ENCODE measurements at regions not wholly inside any gene's neighbourhood (a gene's known extent, or its start where the extent isn't known, plus 50 kb on each side); places are given as distances from the start of the nearest gene placed in this dataset.

GRCh38 chr1:73784026-73784425 is 413.9 kb downstream of the LRRIQ3 start:
- DNase-seq (ENCODE audit: low spot score) (no peak), ATAC-seq (ENCODE audit: insufficient number of reproducible peaks, low FRiP score, low read depth) (no peak)
- TF ChIP-seq CTCF (IDR thresholded peaks at IDR 0.05) = no peak
- Histone ChIP-seq H3K36me3 (no peaks in the 10 kb centered on the region), H3K4me3 (no peak overlapping the region), H3K27me3 (replicated peaks; ENCODE audit: insufficient read depth) (no peaks in the 10 kb centered on the region), H3K27ac (no peak overlapping the region), H3K4me1 (ENCODE audit: control insufficient read depth in 1 of 2, low read depth in 2 of 2) (no peaks in the 10 kb centered on the region), H3K9me3 (no peaks in the 10 kb centered on the region)

GRCh38 chr1:73783352-73783751 is 414.6 kb downstream of the LRRIQ3 start:
- Histone ChIP-seq H3K4me1 (ENCODE audit: control insufficient read depth in 1 of 2, low read depth in 2 of 2) (no peaks in the 10 kb centered on the region), H3K27ac (no peak overlapping the region), H3K9me3 (no peaks in the 10 kb centered on the region), H3K27me3 (replicated peaks; ENCODE audit: insufficient read depth) (no peaks in the 10 kb centered on the region), H3K36me3 (no peaks in the 10 kb centered on the region), H3K4me3 (no peak overlapping the region)
- no peak for TF ChIP-seq CTCF (IDR thresholded peaks at IDR 0.05)
- no peak for DNase-seq (ENCODE audit: low spot score)
- no peak for ATAC-seq (ENCODE audit: insufficient number of reproducible peaks, low FRiP score, low read depth)

- TF ChIP-seq CTCF (IDR thresholded peaks at IDR 0.05) = no peak
- no peaks in the 10 kb centered on the region for H3K4me1 ChIP-seq (ENCODE audit: control insufficient read depth in 1 of 2, low read depth in 2 of 2)
- H3K36me3 ChIP-seq = no peaks in the 10 kb centered on the region
- H3K4me3 ChIP-seq = no peak overlapping the region
- H3K27ac ChIP-seq = no peak overlapping the region
- ATAC-seq (ENCODE audit: insufficient number of reproducible peaks, low FRiP score, low read depth) = no peak
- H3K27me3 ChIP-seq (replicated peaks; ENCODE audit: insufficient read depth) = no peaks in the 10 kb centered on the region
- H3K9me3 ChIP-seq = no peaks in the 10 kb centered on the region
- DNase-seq (ENCODE audit: low spot score) = no peak
Observed at GRCh38 chr1:73782901-73783300, 415.1 kb downstream of the LRRIQ3 start.

GRCh38 chr1:73781251-73781650 is 416.7 kb downstream of the LRRIQ3 start:
- Histone ChIP-seq H3K4me1 (ENCODE audit: control insufficient read depth in 1 of 2, low read depth in 2 of 2) (no peaks in the 10 kb centered on the region), H3K27me3 (replicated peaks; ENCODE audit: insufficient read depth) (no peaks in the 10 kb centered on the region), H3K36me3 (no peaks in the 10 kb centered on the region), H3K4me3 (no peak overlapping the region), H3K9me3 (no peaks in the 10 kb centered on the region), H3K27ac (no peak overlapping the region)
- no peak for TF ChIP-seq CTCF (IDR thresholded peaks at IDR 0.05)
- DNase-seq (ENCODE audit: low spot score) (no peak), ATAC-seq (ENCODE audit: insufficient number of reproducible peaks, low FRiP score, low read depth) (no peak)

GRCh38 chr1:73778471-73778870 is 419.5 kb downstream of the LRRIQ3 start:
- Histone ChIP-seq H3K27me3 (replicated peaks; ENCODE audit: insufficient read depth) (no peaks in the 10 kb centered on the region), H3K4me3 (no peak overlapping the region), H3K36me3 (no peaks in the 10 kb centered on the region), H3K4me1 (ENCODE audit: control insufficient read depth in 1 of 2, low read depth in 2 of 2) (no peaks in the 10 kb centered on the region), H3K27ac (no peak overlapping the region), H3K9me3 (no peaks in the 10 kb centered on the region)
- DNase-seq (ENCODE audit: low spot score) = no peak
- no peak for TF ChIP-seq CTCF (IDR thresholded peaks at IDR 0.05)
- ATAC-seq (ENCODE audit: insufficient number of reproducible peaks, low FRiP score, low read depth) = no peak

All from thoracic aorta (tissue), 2 donors.